Karpas-422 (cell line): ENCODE measurements at regions not wholly inside any gene's neighbourhood (a gene's known extent, or its start where the extent isn't known, plus 50 kb on each side); places are given as distances from the start of the nearest gene placed in this dataset.

Experiments used
- DNase-seq: peaks from one replicate; pipeline ENCODE4 v3.0.0-alpha.2; 2015
- H2AFZ ChIP-seq: fragments of 200-600 bp; sonication (generic); 2 replicates; pipeline ENCODE4 v1.6.1; 2014; ENCODE audit warnings: antibody characterized with exemption, low read length, mixed read lengths
- H3K27ac ChIP-seq: fragments of 200-600 bp; sonication (generic); 2 replicates; pipeline ENCODE4 v1.5.1; 2014; ENCODE audit warnings: mild to moderate bottlenecking, low read length, moderate library complexity
- H3K27me3 ChIP-seq: fragments of 200-600 bp; sonication (generic); 2 replicates; pipeline ENCODE4 v1.6.1; 2014; ENCODE audit warnings: low read length, mixed read lengths
- H3K36me3 ChIP-seq: fragments of 200-600 bp; sonication (generic); 2 replicates; pipeline ENCODE4 v1.6.1; 2014; ENCODE audit warnings: low read length, mixed read lengths; ENCODE audit not compliant: insufficient read depth
- H3K4me1 ChIP-seq: fragments of 200-600 bp; sonication (generic); 2 replicates; pipeline ENCODE4 v1.6.1; 2014; ENCODE audit warnings: mild to moderate bottlenecking, low read length, mixed read lengths
- H3K4me2 ChIP-seq: fragments of 200-600 bp; sonication (generic); 2 replicates; pipeline ENCODE4 v1.6.1; 2014; ENCODE audit warnings: low read length, low read depth, mild to moderate bottlenecking; ENCODE audit not compliant: poor library complexity, severe bottlenecking
- H3K4me3 ChIP-seq: fragments of 200-600 bp; sonication (generic); 2 replicates; pipeline ENCODE4 v1.5.1; 2014; ENCODE audit warnings: mild to moderate bottlenecking, antibody characterized with exemption, low read length, mixed read lengths
- H3K79me2 ChIP-seq: fragments of 200-600 bp; sonication (generic); 2 replicates; pipeline ENCODE4 v1.6.1; 2014; ENCODE audit warnings: mild to moderate bottlenecking, low read length, mixed read lengths
- H3K9ac ChIP-seq: fragments of 200-600 bp; sonication (generic); 2 replicates; pipeline ENCODE4 v1.6.0; 2014; ENCODE audit warnings: low read length
- H3K9me2 ChIP-seq: fragments of 200-600 bp; sonication (generic), shearing (Covaris generic); replicated peaks from 2 replicates; pipeline ENCODE4 v1.6.0; 2014; ENCODE audit warnings: mild to moderate bottlenecking, low read length, moderate library complexity; ENCODE audit not compliant: insufficient read depth
- H3K9me3 ChIP-seq: fragments of 300-700, 200-600 bp; sonication (generic); 2 replicates; pipeline ENCODE4 v1.6.1; 2014; ENCODE audit warnings: low read length, mixed read lengths
- H4K20me1 ChIP-seq: fragments of 200-600 bp; sonication (generic); 2 replicates; pipeline ENCODE4 v1.6.1; 2014; ENCODE audit warnings: mild to moderate bottlenecking, antibody characterized with exemption, low read length, low read depth; ENCODE audit not compliant: insufficient read depth

DNA sequence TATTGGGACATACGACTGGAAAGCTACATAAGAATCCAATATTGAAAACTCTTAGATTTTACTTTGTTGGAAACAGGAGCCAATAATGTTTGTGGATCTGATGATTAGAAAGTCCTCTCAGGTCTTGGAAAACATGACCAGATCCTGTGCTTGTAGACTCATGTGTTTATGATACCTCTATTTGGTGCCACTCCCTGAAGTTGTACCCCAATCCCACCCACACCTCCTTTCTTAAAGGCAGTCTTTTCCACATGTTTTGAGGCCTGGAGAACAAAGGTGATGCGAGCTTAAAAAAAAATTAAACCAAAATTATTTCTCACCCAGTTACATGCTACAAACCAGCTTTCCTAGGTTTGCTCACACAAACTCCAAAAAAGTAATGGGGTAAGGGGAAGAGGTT lies 262.7 kb downstream of the PTTG2 start:
- DNase-seq, result no peak
- no peaks in the 10 kb centered on the region for H3K79me2 ChIP-seq
- H3K36me3 ChIP-seq, result no peaks in the 10 kb centered on the region
- no peak overlapping the region for H2AFZ ChIP-seq
- H3K4me2 ChIP-seq, result no peak overlapping the region
- no peaks in the 10 kb centered on the region for H4K20me1 ChIP-seq
- H3K27ac ChIP-seq, result no peak overlapping the region
- no peaks in the 10 kb centered on the region for H3K9me2 ChIP-seq
- no peaks in the 10 kb centered on the region for H3K27me3 ChIP-seq
- H3K4me3 ChIP-seq, result no peak overlapping the region
- H3K9me3 ChIP-seq, result no peaks in the 10 kb centered on the region
- H3K9ac ChIP-seq, result no peak overlapping the region
- H3K4me1 ChIP-seq, result no peaks in the 10 kb centered on the region

DNA sequence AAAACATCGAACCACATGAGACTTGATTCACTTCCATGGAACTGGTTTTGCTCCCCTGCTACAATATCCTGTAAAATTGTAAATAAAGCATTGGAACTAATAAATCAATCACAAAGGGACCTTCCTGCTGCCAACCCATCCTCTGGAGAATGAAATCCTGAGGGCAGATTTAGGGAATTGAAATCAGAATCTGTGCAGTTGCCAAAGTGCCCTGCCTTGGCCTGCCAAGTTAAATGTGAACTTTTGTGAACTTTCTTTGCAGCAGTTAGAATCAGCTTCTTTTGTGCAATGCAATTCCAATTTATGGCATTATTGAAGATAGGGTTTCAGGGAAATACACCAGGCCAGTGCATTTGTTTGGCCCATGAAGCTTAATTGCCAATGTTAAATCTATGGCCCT lies 263.1 kb downstream of the PTTG2 start:
- no peak overlapping the region for H2AFZ ChIP-seq
- no peak for DNase-seq
- H3K9me2 ChIP-seq, result no peaks in the 10 kb centered on the region
- no peak overlapping the region for H3K27ac ChIP-seq
- H3K9ac ChIP-seq, result no peak overlapping the region
- no peaks in the 10 kb centered on the region for H3K9me3 ChIP-seq
- no peaks in the 10 kb centered on the region for H3K36me3 ChIP-seq
- no peak overlapping the region for H3K4me3 ChIP-seq
- no peaks in the 10 kb centered on the region for H3K27me3 ChIP-seq
- no peaks in the 10 kb centered on the region for H3K4me1 ChIP-seq
- H4K20me1 ChIP-seq, result no peaks in the 10 kb centered on the region
- H3K79me2 ChIP-seq, result no peaks in the 10 kb centered on the region
- H3K4me2 ChIP-seq, result no peak overlapping the region

DNA sequence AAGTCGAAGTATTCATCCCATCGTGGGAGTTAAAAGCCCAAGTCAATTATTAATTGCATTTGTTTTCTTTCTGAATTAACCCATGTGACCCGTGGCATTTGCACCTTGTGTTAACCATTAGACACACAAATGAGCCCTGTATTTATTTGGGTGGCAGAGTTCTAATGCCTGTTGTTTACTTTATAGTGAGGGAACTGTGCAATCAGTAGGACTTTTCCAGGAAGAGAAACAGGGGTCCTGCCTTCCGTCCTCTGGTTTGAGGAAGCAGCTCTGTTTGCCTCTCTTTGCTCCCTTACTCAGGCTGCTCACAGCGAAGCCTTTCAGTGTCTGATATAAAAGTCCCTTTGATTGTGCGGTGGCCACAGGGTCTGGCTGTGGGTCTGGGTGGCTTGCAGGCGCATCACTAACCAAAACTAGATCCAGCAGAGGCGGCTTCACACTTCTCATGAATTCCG lies 263.6 kb downstream of the PTTG2 start:
- Histone ChIP-seq H3K79me2 (no peaks in the 10 kb centered on the region), H2AFZ (no peak overlapping the region), H3K9ac (no peak overlapping the region)

DNA sequence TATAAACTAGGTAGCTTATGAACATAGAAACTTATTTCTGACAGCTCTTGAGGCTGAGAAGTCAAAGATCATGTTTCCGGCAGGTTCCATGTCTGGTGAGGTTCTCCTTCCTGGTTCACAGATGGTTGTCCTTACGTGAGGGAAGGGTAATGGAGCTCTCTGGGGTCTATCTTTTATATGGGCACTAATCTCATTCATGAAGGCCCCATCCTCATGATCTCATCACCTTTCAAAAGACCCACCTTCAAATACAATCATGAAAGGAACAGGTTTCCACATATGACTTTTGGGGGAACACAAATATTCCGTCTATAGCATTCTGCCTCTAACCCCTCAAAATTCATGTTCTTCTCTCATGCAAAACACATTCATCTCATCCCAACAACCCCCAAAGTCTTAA lies 264.7 kb downstream of the PTTG2 start:
- H3K9me3 ChIP-seq, result no peaks in the 10 kb centered on the region
- H3K27me3 ChIP-seq, result no peaks in the 10 kb centered on the region
- no peaks in the 10 kb centered on the region for H3K9me2 ChIP-seq
- no peak overlapping the region for H2AFZ ChIP-seq
- no peak overlapping the region for H3K4me2 ChIP-seq
- no peak overlapping the region for H3K9ac ChIP-seq
- no peaks in the 10 kb centered on the region for H3K36me3 ChIP-seq
- no peak overlapping the region for H3K4me3 ChIP-seq
- H4K20me1 ChIP-seq, result no peaks in the 10 kb centered on the region
- H3K27ac ChIP-seq, result no peak overlapping the region
- H3K4me1 ChIP-seq, result no peaks in the 10 kb centered on the region
- H3K79me2 ChIP-seq, result no peaks in the 10 kb centered on the region
- no peak for DNase-seq

More for the DNA sequence above, 263.6 kb downstream of the PTTG2 start:
- Histone ChIP-seq H3K4me3 (no peak overlapping the region), H3K36me3 (no peaks in the 10 kb centered on the region), H4K20me1 (no peaks in the 10 kb centered on the region), H3K9me3 (no peaks in the 10 kb centered on the region), H3K4me1 (no peaks in the 10 kb centered on the region), H3K27me3 (no peaks in the 10 kb centered on the region), H3K4me2 (no peak overlapping the region), H3K9me2 (no peaks in the 10 kb centered on the region), H3K27ac (no peak overlapping the region)
- no peak for DNase-seq

DNA sequence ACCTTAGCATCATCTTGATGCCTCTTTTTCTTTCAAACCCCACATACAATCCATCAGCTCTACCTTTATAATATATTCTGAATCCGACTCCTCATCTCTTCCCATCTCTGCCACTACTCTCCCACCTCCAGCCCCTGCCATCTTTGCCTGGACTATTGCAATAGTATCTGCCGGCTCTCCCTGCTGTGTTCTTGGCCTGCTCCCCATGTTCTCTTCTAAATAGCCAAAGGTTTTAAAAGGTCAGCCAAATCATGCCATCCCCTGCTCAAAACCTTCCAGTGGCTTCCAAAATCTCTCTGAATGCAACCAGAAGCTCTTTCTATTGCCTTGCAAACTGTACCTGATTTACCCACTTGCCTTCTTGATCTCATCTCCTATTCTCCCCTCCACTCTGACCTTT lies 266.0 kb downstream of the PTTG2 start:
- no peak overlapping the region for H3K9ac ChIP-seq
- no peaks in the 10 kb centered on the region for H3K27me3 ChIP-seq
- H3K4me2 ChIP-seq, result no peak overlapping the region
- no peak overlapping the region for H3K4me3 ChIP-seq
- no peaks in the 10 kb centered on the region for H3K4me1 ChIP-seq
- H3K79me2 ChIP-seq, result no peaks in the 10 kb centered on the region
- H3K27ac ChIP-seq, result no peak overlapping the region
- no peaks in the 10 kb centered on the region for H3K9me3 ChIP-seq
- no peak for DNase-seq
- no peak overlapping the region for H2AFZ ChIP-seq
- no peaks in the 10 kb centered on the region for H4K20me1 ChIP-seq
- H3K9me2 ChIP-seq, result no peaks in the 10 kb centered on the region
- no peaks in the 10 kb centered on the region for H3K36me3 ChIP-seq

DNA sequence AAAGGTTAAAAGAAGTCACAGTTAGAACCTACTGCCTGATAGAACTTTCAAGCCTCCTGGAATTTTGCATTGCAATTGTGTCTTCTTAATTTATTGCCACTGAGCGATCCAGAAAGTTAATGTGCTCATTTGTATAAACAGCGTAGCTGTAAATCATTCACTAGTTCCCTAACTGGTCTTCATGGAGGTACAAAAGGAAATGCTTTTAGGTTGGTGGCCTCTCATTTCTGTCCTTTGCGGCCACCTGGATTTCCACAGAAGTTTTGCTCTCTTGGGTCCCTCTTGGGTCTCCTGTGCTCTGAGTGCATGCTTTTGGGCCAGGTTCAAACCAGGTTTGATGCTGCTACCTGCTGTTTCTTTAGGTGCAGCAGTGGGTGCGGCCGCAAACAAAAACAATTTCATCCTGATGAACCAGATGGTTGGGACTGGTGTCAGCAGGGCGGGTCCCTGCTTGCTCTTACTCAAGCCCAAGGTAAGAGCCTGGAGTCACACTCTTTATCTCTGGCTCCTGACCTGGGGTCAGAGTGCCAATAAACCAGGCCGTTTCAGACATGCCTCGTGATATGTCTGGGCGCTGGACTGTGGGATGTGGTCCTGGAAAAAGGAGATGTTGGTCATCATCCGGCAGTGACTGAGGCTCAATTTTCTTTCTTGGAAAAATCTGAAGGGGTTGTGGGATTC lies 270.1 kb downstream of the PTTG2 start:
- no peaks in the 10 kb centered on the region for H3K9me2 ChIP-seq
- DNase-seq, result no peak
- no peak overlapping the region for H3K4me3 ChIP-seq
- H3K9me3 ChIP-seq, result no peaks in the 10 kb centered on the region
- H3K4me2 ChIP-seq, result no peak overlapping the region
- no peak overlapping the region for H3K9ac ChIP-seq
- H2AFZ ChIP-seq, result no peak overlapping the region
- no peaks in the 10 kb centered on the region for H3K79me2 ChIP-seq
- no peaks in the 10 kb centered on the region for H3K27me3 ChIP-seq
- H4K20me1 ChIP-seq, result no peaks in the 10 kb centered on the region
- no peaks in the 10 kb centered on the region for H3K4me1 ChIP-seq
- H3K36me3 ChIP-seq, result no peaks in the 10 kb centered on the region
- no peak overlapping the region for H3K27ac ChIP-seq

DNA sequence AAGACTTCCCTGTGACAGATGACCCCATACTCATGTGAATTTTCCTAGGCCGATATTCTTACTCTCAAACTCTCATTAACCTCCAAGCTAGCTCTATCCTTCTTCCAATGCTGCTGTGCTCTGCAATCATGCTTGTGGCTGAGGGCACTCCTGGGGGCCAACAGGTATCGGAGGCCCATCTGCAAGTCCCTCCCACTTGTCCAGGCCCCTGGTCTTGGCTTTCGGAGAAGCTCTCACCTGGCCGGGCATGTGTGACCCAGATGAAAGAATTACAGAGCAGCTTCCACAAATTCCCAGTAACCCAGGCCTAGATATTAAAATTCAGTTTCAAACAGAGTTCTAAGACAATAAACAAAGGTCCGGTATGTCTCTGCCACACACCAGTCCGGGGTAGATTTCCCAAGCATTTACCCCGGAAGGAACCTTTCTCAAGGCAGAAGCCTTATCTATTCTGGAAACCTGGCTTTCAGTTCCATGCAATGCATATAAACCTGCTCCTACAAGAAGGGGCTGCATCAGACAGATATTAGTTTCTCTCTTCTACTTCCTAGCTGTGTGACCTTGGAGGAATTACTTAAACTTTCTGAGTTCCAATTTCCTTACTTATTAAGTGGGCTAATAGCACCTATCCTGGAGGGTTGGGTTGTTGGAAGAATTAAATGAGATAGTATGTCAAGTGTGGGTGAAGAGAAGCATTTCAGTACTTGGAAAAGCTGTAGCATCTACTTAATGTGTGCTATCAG lies 270.8 kb downstream of the PTTG2 start:
- H3K4me1 ChIP-seq, result no peaks in the 10 kb centered on the region
- no peak overlapping the region for H3K4me3 ChIP-seq
- no peak for DNase-seq
- H3K79me2 ChIP-seq, result no peaks in the 10 kb centered on the region
- no peaks in the 10 kb centered on the region for H3K9me2 ChIP-seq
- H3K4me2 ChIP-seq, result no peak overlapping the region
- no peak overlapping the region for H3K27ac ChIP-seq
- H4K20me1 ChIP-seq, result no peaks in the 10 kb centered on the region
- no peaks in the 10 kb centered on the region for H3K9me3 ChIP-seq
- no peak overlapping the region for H2AFZ ChIP-seq
- H3K27me3 ChIP-seq, result no peaks in the 10 kb centered on the region
- no peaks in the 10 kb centered on the region for H3K36me3 ChIP-seq
- no peak overlapping the region for H3K9ac ChIP-seq

DNA sequence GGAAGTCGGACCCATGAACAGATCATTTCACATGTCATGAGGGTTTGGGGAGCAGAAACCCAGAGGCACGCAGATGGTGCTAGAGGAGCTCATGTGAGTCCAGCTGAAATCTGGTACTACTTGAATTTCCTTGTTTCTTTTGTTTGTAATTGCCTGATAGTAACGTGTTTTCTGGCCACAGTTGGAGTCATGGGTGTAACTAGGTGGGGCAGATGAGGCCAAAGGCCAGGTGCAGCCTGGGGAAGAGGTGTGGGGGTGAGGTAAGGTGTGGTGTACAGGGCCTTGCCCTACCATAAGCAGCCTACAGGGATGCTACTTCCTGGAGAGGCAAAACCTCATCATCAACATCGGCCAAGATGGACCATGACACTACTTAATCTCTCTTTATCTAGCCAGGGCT lies 271.4 kb downstream of the PTTG2 start:
- Histone ChIP-seq H2AFZ (no peak overlapping the region), H3K9ac (no peak overlapping the region), H3K79me2 (no peaks in the 10 kb centered on the region), H3K4me2 (no peak overlapping the region), H3K9me2 (no peaks in the 10 kb centered on the region), H3K4me3 (no peak overlapping the region), H3K27me3 (no peaks in the 10 kb centered on the region), H4K20me1 (no peaks in the 10 kb centered on the region), H3K27ac (no peak overlapping the region), H3K9me3 (no peaks in the 10 kb centered on the region), H3K36me3 (no peaks in the 10 kb centered on the region), H3K4me1 (no peaks in the 10 kb centered on the region)
- DNase-seq, result no peak
